Trophoblast cell (in vitro differentiated cells and primary cell): ENCODE measurements at regions not wholly inside any gene's neighbourhood (a gene's known extent, or its start where the extent isn't known, plus 50 kb on each side); places are given as distances from the start of the nearest gene placed in this dataset.

ENCODE experiments used
- DNase-seq, 2 donors: peaks; one replicate each; pipeline ENCODE4 v3.0.0-alpha.2; 2016
- H2AFZ ChIP-seq: 2 replicates; pipeline ENCODE4 v1.6.1; 2013; ENCODE audit warnings: low read length, moderate library complexity, mild to moderate bottlenecking; ENCODE audit not compliant: insufficient read depth, poor library complexity
- H2AK5ac ChIP-seq: 2 replicates; pipeline ENCODE4 v1.6.1; 2013; ENCODE audit warnings: mild to moderate bottlenecking, low read length
- H2BK120ac ChIP-seq: 2 replicates; pipeline ENCODE4 v1.6.1; 2013; ENCODE audit warnings: low read length, mild to moderate bottlenecking, moderate library complexity; ENCODE audit not compliant: insufficient read depth, poor library complexity
- H2BK12ac ChIP-seq: 2 replicates; pipeline ENCODE4 v1.6.1; 2013; ENCODE audit warnings: mild to moderate bottlenecking, low read length, moderate library complexity
- H2BK5ac ChIP-seq: 2 replicates; pipeline ENCODE4 v1.6.1; 2013; ENCODE audit warnings: low read length, low read depth, moderate library complexity, mild to moderate bottlenecking; ENCODE audit not compliant: poor library complexity
- H3K14ac ChIP-seq: 2 replicates; pipeline ENCODE4 v1.6.1; 2013; ENCODE audit warnings: mild to moderate bottlenecking, low read length
- H3K18ac ChIP-seq: 2 replicates; pipeline ENCODE4 v1.6.1; 2013; ENCODE audit warnings: mild to moderate bottlenecking, low read length
- H3K23ac ChIP-seq: 2 replicates; pipeline ENCODE4 v1.6.1; 2013; ENCODE audit warnings: low read length
- H3K27ac ChIP-seq: 2 replicates; pipeline ENCODE4 v1.5.1; 2013; ENCODE audit warnings: low read depth, mild to moderate bottlenecking, inconsistent platforms, low read length, moderate library complexity
- H3K27me3 ChIP-seq: 2 replicates; pipeline ENCODE4 v1.6.1; 2013; ENCODE audit warnings: inconsistent platforms, mild to moderate bottlenecking, low read length, moderate library complexity; ENCODE audit not compliant: insufficient read depth
- H3K36me3 ChIP-seq, 2 experiments: 1 replicate in 1 of 2; 2 replicates in 1 of 2; pipeline ENCODE4 v1.6.1; 2013; ENCODE audit warnings: low read length in 2 of 2, mild to moderate bottlenecking in 2 of 2, moderate library complexity in 1 of 2; ENCODE audit not compliant: insufficient read depth in 2 of 2, control insufficient read depth in 1 of 2
- H3K4ac ChIP-seq: 2 replicates; pipeline ENCODE4 v1.6.1; 2013; ENCODE audit warnings: low read depth, mild to moderate bottlenecking, low read length, moderate library complexity
- H3K4me1 ChIP-seq, 2 experiments: 1 replicate in 1 of 2; 2 replicates in 1 of 2; pipeline ENCODE4 v1.6.1; 2013; ENCODE audit warnings: low read length in 2 of 2, mild to moderate bottlenecking in 2 of 2, moderate library complexity in 1 of 2; ENCODE audit not compliant: insufficient read depth in 2 of 2, control insufficient read depth in 1 of 2
- H3K4me2 ChIP-seq: 2 replicates; pipeline ENCODE4 v1.6.1; 2013; ENCODE audit warnings: inconsistent platforms, mild to moderate bottlenecking, low read length, moderate library complexity
- H3K4me3 ChIP-seq: 2 replicates; pipeline ENCODE4 v1.5.1; 2013; ENCODE audit warnings: mild to moderate bottlenecking, low read depth, low read length, inconsistent platforms
- H3K79me1 ChIP-seq: one replicate; pipeline ENCODE4 v1.6.1; 2013; ENCODE audit warnings: low read length
- H3K79me2 ChIP-seq: 2 replicates; pipeline ENCODE4 v1.6.1; 2013; ENCODE audit warnings: low read length, mild to moderate bottlenecking; ENCODE audit not compliant: control insufficient read depth, insufficient read depth, poor library complexity
- H3K9ac ChIP-seq: 2 replicates; pipeline ENCODE4 v1.6.1; 2013; ENCODE audit warnings: mild to moderate bottlenecking, low read length
- H3K9me3 ChIP-seq: 2 replicates; pipeline ENCODE4 v1.6.1; 2013; ENCODE audit warnings: low read depth, mild to moderate bottlenecking, control low read depth, inconsistent platforms, low read length; ENCODE audit not compliant: insufficient read depth
- H4K12ac ChIP-seq: 2 replicates; pipeline ENCODE4 v1.6.1; 2013; ENCODE audit warnings: low read depth, mild to moderate bottlenecking, low read length, moderate library complexity
- H4K8ac ChIP-seq: 2 replicates; pipeline ENCODE4 v1.6.1; 2013; ENCODE audit warnings: low read depth, mild to moderate bottlenecking, low read length, moderate library complexity
- H4K91ac ChIP-seq: one replicate; pipeline ENCODE4 v1.6.1; 2013; ENCODE audit warnings: low read depth, mild to moderate bottlenecking, low read length, moderate library complexity
- WGBS: extraction: QIAGEN DNeasy Blood & Tissue Kit; methylation state at CpG from one replicate; pipeline ENCODE4 v1.1.7; 2013; ENCODE audit warnings: missing lambda C conversion rate; ENCODE audit not compliant: insufficient read length, insufficient coverage; ENCODE audit errors: extremely low coverage; 5-methylcytosine and 5-hydroxymethylcytosine counted together

- H3K36me3 ChIP-seq = no peaks in the 10 kb centered on the region
- H2BK12ac ChIP-seq = no peak overlapping the region
- no peaks in the 10 kb centered on the region for H3K9me3 ChIP-seq
- no peak overlapping the region for H4K8ac ChIP-seq
- no peak overlapping the region for H2AFZ ChIP-seq
- H3K4me1 ChIP-seq = no peaks in the 10 kb centered on the region
- no peak overlapping the region for H2BK5ac ChIP-seq
- no peaks in the 10 kb centered on the region for H3K27me3 ChIP-seq
- H3K9ac ChIP-seq = no peak overlapping the region
- H3K14ac ChIP-seq = no peak overlapping the region
- H3K18ac ChIP-seq = no peak overlapping the region
- no peak overlapping the region for H2AK5ac ChIP-seq
- H3K4me2 ChIP-seq = no peak overlapping the region
- no peak overlapping the region for H3K23ac ChIP-seq
- WGBS = no CpG with 5 or more reads among the region's 6 CpGs
- no peak overlapping the region for H3K4me3 ChIP-seq
- H4K12ac ChIP-seq = no peak overlapping the region
- H2BK120ac ChIP-seq = no peak overlapping the region
- H4K91ac ChIP-seq = no peak overlapping the region
- no peaks in the 10 kb centered on the region for H3K79me2 ChIP-seq
- no peak overlapping the region for H3K4ac ChIP-seq
- no peak for DNase-seq
- no peak overlapping the region for H3K27ac ChIP-seq
- H3K79me1 ChIP-seq = no peaks in the 10 kb centered on the region
Observed at GRCh38 chr12:16949871-16950667, 344.1 kb upstream of the LMO3 start.

DNA sequence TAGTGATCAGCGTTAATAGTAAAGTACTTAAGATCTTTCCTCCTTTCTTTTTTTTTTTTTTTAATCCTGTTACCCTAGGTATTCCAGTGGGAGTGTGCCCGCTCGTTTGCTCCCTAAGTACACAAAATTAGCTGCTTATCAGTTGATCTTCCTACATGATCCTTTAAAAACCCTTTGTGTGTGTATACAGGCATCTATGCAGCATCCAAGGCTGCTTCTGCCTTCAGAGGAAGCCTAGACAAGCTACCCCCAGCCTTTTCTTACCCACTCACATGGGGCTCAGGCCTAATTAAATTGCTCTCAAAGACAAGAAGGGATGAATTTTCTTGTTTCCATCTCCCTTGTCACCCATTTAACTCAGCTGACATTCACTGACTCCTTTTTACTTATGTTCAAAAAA, 343.4 kb upstream of the LMO3 start:
- Histone ChIP-seq H3K4me2 (no peak overlapping the region), H3K79me2 (no peaks in the 10 kb centered on the region), H3K9ac (no peak overlapping the region), H3K18ac (no peak overlapping the region), H2AFZ (no peak overlapping the region), H2BK12ac (no peak overlapping the region), H2BK120ac (no peak overlapping the region), H3K23ac (no peak overlapping the region), H3K27me3 (no peaks in the 10 kb centered on the region), H3K4me3 (no peak overlapping the region), H4K8ac (no peak overlapping the region), H3K14ac (no peak overlapping the region), H4K91ac (no peak overlapping the region), H3K9me3 (no peaks in the 10 kb centered on the region), H3K79me1 (no peaks in the 10 kb centered on the region), H3K36me3 (no peaks in the 10 kb centered on the region), H3K4me1 (no peaks in the 10 kb centered on the region), H2AK5ac (no peak overlapping the region), H4K12ac (no peak overlapping the region), H2BK5ac (no peak overlapping the region), H3K4ac (no peak overlapping the region), H3K27ac (no peak overlapping the region)
- no peak for DNase-seq
- WGBS = no CpG with 5 or more reads among the region's 3 CpGs

DNA sequence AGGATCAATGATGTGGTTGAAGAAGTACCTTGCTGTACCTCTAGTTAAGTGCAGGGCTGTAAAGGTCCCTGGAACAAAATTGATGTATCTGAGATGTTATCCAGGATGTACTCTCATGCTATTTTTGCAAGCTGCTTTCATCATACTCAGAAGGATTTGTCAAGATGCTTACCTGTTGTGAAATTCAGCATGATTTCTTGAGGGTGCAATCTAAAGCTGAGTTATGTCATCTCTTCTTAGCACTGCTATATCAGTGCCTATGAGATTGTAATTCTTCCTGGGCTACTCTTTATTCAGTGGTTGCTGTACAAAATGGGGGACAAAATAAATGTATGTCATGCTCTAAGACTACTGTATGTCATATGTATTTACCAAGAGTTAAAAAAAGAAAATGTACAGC, 340.7 kb upstream of the LMO3 start:
- Histone ChIP-seq H3K27me3 (no peaks in the 10 kb centered on the region), H3K9ac (no peak overlapping the region), H3K27ac (no peak overlapping the region), H3K14ac (no peak overlapping the region), H3K9me3 (no peaks in the 10 kb centered on the region), H3K23ac (no peak overlapping the region), H3K79me1 (no peaks in the 10 kb centered on the region), H4K91ac (no peak overlapping the region), H2AFZ (no peak overlapping the region), H3K4me3 (no peak overlapping the region), H2BK12ac (no peak overlapping the region), H2BK120ac (no peak overlapping the region), H3K4me1 (no peaks in the 10 kb centered on the region), H2AK5ac (no peak overlapping the region), H4K12ac (no peak overlapping the region), H4K8ac (no peak overlapping the region), H3K36me3 (no peaks in the 10 kb centered on the region), H3K79me2 (no peaks in the 10 kb centered on the region), H3K4ac (no peak overlapping the region), H3K18ac (no peak overlapping the region), H3K4me2 (no peak overlapping the region), H2BK5ac (no peak overlapping the region)
- DNase-seq = peak in 1 of 2 donors; percentile 4

DNA sequence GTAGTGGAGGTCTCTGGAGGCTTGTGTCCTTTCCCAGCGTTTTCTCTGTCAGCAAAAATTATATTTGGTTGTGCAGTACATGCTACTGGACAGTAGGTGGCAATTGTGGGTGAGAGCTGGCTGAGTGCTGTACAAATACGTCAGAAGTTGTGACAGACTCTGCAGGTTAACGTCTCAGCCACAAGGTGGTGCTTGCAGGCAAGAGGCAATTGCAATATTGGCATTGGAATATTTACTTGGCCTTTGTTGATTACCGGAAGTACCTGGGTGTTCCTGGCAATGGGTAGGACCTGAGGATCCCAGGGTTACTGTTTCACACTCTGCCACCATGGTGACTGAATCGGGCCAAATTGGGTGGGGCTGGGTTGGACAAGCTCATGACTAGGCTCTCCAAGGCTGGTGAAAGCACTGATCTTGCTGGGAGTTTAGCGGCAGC, 333.9 kb upstream of the LMO3 start:
- no peak overlapping the region for H3K4me2 ChIP-seq
- H3K4ac ChIP-seq = no peak overlapping the region
- peak overlapping the region; percentile 11 for H2AFZ ChIP-seq
- WGBS = no CpG with 5 or more reads among the region's 6 CpGs
- H2BK120ac ChIP-seq = no peak overlapping the region
- no peak overlapping the region for H3K4me3 ChIP-seq
- DNase-seq = peak; percentile 68 to 88
- no peak overlapping the region for H2AK5ac ChIP-seq
- no peak overlapping the region for H4K12ac ChIP-seq
- no peaks in the 10 kb centered on the region for H3K27me3 ChIP-seq
- no peaks in the 10 kb centered on the region for H3K9me3 ChIP-seq
- peak overlapping the region; percentile 62 for H4K8ac ChIP-seq
- no peak overlapping the region for H2BK12ac ChIP-seq
- H3K79me2 ChIP-seq = no peaks in the 10 kb centered on the region
- H3K79me1 ChIP-seq = no peaks in the 10 kb centered on the region
- H4K91ac ChIP-seq = no peak overlapping the region
- H3K23ac ChIP-seq = no peak overlapping the region
- no peak overlapping the region for H3K9ac ChIP-seq
- H3K36me3 ChIP-seq = no peaks in the 10 kb centered on the region
- H2BK5ac ChIP-seq = no peak overlapping the region
- H3K4me1 ChIP-seq = no peaks in the 10 kb centered on the region
- H3K14ac ChIP-seq = no peak overlapping the region
- H3K27ac ChIP-seq = no peak overlapping the region
- H3K18ac ChIP-seq = no peak overlapping the region
